HG02571 (cell line): ENCODE measurements at regions not wholly inside any gene's neighbourhood (a gene's known extent, or its start where the extent isn't known, plus 50 kb on each side); places are given as distances from the start of the nearest gene placed in this dataset.

Experiments
- ATAC-seq: cut with Tn5 transposase; IDR thresholded peaks from one replicate; pipeline ENCODE4 v1.9.1; 2021; ENCODE audit warnings: mild to moderate bottlenecking, moderate library complexity; ENCODE audit not compliant: unreplicated experiment

DNA sequence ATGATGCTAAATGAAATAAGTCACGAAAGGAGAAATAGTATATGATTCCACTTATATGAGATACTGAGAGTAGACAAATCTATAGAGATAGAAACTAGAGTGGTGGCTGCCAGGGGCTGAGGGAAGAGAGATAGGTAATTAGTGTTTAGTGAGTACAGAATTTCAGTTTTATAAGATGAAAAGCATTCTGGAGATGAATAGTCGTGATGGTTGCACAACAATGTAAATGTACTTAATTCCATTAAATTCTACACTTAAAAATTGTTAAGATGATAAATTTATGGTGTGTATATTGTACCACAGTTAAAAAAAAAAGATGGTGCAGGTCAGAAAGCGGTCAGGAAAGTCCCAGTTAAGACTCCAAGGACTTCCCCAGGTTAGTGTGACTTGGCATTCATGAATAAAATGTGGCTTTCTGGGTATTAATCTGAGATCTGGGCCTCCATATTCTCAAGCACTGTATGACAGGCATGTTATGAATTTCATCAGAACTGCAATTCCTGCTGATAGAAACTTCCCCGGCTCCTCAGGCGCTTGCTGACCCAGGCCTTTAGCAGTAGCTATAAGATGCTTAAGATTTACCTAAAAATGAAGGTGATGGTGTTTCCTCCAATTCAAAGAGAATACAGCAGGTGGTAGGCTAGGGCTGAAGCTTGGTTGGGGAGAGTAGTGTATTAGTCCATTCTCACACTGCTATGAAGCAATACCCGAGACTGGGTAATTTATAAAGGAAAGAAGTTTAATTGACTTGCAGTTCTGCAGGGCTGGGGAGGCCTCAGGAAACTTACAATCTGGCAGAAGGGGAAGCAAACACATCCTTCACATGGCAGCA lies 115.3 kb upstream of the SOX9 start:
- peak; percentile 50 for ATAC-seq

DNA sequence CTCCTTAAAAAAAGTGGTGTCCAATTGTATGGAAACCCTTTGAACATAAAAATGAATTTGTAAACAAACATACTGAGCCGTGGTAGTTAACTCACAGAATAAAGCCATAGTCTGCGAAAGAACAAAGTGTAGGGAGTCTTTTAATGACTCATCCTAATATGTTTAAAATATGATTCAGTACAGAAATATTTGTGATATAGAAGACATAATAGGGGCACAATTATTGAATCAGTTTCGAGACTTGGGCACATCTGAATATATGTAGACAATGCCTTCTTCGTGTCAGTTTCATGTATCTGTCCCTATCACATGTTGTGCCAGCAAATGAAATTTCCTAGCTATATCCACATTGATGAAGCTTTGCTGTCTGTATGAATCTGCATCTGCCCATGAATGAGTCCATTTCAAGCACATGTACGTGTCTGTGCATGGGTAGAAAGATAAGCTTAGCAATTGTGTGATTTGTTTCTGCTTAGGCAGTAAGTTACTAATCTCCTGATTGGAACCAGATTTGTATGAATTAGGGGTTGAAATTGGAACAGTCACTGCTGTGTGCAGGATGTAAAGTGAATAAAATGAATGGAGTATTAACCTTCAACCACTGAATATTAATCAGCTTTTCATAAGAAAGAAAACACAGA lies 112.5 kb upstream of the SOX9 start:
- no peak for ATAC-seq

DNA sequence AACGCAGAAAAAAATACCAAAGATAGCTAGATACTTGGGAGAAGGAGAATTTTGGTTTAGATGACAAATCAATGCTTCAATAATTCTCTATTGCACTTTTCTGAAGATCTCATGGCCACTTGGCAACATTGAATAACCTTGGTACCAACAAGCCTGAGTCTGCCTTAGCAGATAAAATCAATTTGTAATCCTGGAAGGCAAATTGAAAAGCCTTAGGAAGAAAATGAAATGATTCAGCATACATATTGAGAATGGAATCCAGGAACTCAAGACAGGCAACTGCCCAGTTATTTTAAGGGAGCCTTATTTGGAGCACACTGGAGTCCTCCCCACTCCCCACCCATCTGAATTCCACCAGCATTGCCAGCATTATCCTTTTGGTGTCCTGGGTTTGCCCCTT lies 109.3 kb upstream of the SOX9 start:
- ATAC-seq = no peak

DNA sequence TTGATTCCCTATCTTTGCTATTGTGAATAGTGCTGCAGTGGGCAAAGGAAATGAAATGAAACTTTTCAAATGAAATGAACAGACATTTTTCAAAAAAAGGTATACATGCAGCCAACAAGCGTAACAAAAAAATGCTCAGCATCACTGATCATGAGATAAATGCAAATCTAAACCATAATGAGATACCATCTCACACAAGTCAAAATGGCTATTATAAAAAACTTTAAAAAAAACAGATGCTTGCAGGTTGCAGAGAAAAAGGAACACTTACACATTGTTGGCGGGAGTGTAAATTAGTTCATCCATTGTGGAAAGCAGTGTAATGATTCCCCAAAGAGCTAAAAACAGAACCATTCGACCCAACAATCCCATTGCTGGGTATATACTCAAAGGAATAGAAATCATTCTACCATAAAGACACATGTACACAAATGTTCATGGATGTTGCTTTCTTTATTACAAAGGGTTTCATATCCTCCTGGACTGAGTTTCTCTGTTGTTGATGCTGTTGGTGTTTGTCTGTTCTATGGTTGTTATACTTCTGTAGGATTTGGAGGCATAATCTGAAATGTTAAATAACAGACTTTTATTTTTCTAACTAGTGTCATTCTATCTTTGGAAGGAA lies 99.3 kb upstream of the SOX9 start:
- ATAC-seq = no peak

DNA sequence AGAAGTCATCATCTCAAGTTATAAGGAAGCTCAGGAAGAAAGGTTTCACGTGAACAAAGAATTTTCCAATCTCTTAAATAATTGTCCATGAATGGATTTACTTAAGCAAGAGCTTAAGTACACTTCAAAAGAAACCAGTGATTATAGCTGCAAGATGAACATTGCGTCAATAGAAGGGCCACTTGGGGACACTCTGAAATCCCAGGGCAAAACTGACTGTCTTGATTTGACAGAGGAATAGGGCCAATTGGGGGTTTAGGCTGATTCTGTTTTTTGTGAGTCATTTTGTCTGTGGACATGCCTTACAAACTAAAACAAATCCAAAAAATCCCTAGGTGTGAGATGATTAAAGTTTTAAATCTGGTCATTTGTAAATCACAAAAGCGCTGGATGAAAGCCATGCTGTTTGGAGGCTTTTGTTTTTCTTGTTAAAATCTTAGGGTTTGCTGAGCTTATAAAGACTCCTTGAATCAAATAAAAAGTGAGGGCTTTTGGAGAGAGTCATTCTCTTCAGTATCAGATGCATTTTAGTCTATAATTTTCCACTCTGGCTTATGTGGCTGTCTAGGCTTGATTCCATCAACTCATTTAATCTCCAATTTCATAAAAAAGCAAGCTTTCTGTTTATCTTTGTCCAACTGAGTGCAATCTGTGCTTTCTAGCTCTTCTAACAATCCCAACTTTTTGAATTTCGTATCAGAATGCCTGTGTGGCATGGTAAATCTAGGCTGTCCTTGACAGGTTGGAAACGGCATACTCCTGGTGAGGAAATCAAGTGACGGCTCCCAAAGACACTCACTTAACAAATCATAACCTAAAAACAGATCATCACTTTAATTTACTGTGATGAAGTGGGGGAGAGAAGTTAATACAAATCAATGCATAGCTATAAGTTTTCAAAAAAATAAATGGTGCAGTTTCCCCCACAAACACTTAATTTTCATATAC lies 98.2 kb upstream of the SOX9 start:
- no peak for ATAC-seq

DNA sequence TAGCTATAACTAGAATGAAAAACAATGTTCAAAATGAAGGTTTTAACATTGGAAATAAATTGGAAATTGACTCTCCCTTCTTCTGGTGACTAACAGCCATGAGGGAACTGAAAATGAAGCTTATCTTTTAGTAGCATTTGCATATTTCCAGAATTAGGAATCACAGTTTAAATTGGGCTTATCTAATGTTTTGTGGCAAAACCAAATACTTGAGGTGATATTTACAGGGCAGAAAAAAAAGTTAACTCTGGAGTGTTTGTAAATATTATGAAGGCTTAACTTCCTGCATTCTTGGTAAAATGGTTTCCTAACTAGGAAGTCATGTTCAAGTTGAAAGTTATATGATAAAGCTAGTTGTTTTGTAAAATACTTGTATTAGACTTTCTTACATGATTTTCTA lies 96.4 kb upstream of the SOX9 start:
- no peak for ATAC-seq

DNA sequence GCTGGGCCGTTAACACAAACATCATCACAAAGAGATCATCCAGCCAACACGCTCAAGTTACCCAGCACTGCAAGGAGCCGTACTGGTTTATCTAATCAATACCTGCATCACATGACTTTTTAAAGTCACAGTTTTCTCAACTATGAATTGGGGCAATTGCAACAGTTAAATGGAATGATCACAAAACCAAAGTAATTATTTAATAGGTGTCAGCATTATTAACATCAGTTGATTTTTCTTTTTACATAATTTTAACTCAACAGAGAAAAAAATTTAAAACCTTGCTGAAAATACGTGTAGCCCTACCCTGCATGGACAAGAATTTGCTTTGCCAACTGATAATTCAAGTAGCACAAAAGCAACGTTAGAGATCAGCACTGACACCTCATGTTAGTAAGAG lies 95.7 kb upstream of the SOX9 start:
- ATAC-seq = no peak

DNA sequence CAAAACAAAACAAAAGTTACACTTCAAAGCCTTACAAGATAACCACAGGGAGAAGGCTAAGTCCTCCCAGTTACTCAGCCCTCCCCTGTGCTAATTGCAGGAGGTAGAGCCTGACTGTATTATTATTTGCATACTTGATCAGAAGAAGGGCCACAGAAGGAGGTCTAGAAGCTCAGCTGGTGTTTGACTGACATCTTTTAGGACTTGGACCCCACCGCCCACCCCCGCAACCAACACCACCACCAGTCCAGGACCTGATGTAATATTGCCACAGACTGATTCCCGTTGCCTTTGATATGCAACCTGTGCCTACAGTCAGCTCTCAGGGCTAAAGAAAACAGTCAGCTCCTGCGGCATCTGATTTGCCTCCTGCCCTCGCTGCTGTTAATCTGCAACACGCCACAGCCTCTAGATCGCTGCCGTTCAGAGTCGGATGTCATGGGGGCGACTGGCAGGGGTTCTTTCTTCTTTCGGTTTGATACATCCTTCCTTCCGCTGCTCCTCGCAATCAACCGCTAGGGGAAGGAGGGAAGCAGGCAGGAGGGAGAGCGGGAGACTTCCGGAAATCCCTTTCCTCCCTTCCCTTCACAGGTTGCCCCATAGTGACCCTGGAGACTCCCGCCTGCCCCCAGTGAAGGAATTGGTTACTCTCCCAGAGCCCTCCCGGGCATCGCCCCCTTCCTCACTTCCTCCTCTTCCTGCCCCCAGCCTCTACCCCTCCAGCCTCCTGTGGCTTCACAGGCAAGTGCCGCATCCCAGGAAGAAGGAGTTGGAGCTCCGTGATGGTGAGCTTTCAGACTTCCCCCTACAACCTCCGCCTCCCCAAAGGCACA lies 90.5 kb upstream of the SOX9 start:
- ATAC-seq = peak; percentile 83

DNA sequence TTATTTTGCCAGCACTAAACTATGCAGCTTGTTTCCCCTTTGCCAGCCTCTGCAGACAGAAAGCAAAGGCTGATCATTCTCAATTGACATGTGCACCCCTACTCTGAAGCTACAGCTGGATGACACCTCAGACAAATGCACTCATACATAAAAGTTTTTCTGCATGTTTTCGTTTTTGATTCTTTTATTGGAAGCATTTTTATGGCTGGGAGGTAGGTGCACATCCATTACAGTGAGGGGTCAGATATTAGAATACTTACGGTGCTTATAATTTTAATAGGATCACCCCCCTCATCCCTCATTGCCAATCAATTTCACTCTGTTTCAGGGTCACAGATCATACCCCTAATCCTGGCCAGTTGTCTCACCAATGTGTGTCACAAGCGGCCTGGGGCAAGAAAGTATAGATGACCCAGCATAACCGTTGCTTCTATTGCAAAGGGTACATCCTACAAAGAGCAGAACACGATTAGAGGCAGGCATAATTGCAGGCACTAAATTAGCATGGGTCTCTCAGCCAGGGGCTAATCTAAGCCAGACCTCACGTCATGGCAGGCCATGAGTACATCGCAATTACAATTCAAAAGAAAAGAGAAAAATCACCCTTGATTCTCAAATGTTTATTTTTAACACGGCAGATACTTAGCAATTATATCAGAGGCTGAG lies 89.5 kb upstream of the SOX9 start:
- no peak for ATAC-seq

DNA sequence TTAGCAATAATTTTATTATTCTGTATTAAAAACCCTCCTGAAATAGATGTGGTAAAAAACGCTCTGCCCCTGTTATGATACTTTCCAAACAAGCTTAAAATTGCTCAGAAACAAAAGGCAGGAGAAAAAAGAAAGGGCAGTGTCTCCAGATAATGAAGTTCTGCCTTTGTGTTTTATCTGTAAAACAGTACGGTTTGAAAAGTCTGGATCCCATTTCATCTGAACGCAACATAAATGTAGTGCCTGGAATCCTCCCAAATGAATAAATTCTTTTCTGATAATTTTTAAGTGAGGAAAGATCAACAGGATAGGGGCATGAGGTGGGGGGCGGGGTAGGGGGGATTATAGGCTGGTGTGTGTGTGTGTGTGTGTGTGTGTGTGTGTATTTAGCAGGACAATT lies 87.5 kb upstream of the SOX9 start:
- no peak for ATAC-seq

DNA sequence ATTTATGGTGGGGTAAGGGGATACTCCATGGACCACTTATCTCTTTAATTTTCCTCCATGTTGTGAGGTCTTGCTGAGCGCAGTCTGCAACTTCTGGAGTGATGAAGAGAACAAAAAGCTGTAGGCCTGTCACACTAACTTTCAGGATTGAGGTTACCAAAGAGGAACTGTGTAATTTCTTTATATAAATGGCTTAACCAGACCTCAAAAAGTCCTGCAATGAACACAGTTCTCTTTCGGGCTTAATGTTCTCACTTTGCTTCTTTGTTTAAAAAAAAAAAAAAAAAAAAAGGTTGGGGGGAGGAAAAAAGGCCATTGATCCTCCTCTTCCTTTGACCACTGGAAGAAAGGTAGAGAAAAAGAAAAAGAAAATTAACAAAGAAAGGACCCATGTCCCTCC lies 86.8 kb upstream of the SOX9 start:
- peak; percentile 36 for ATAC-seq

DNA sequence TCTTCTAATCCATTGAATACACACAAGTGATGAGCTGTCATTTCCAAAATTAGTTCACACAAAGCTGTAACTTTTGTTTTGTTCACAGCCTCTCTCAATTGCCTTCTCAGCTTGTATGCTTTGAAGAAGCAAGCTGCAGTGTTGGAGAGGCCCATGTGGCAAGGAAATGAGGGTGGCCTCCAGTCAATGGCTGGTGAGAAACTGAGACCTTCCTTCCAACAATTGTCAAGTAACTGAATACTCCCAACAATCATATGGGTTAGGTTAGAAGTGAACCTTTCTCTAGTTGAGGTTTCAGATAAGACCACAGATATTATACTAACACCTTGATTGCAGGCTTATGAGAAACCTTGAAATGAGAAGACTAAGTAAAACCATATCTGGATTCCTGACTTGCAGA lies 82.4 kb upstream of the SOX9 start:
- ATAC-seq = no peak

DNA sequence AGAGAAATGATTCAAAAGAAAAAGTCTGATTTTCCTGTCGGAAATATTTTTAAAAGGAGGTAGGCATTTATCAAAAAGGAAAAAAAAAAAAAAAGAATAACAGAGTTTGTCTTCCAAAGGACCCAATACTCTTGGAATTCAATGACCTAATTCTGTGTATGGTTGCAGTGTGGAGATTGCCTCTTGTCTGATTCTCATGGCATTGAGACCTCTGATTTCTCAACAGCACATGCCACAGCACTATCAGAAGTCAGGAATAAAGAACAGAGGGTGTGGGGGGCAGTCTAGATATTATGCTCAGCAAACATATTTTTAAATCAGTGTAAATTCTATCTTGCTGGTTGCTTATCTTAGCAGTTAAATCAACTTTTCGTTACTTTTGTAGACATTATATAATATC lies 81.3 kb upstream of the SOX9 start:
- no peak for ATAC-seq

DNA sequence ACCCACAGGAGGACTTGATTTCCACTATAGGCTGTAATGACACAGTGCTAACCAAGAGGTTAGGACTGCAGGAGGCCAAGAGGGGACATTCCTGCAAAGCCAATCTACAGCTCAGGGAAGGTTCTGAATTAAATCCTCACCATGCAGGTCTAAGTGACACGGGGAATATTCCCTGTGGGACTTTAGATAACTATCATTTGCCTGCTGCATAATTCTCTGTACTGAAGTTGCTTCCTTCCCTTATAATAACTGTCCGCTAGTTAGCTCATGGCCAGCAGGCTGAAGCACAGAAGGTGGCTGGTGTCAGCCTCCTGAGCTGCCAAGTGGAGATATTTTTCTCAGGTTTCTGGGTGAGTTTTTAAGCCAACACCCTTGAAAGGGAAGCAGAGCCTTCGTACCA lies 74.6 kb upstream of the SOX9 start:
- no peak for ATAC-seq

DNA sequence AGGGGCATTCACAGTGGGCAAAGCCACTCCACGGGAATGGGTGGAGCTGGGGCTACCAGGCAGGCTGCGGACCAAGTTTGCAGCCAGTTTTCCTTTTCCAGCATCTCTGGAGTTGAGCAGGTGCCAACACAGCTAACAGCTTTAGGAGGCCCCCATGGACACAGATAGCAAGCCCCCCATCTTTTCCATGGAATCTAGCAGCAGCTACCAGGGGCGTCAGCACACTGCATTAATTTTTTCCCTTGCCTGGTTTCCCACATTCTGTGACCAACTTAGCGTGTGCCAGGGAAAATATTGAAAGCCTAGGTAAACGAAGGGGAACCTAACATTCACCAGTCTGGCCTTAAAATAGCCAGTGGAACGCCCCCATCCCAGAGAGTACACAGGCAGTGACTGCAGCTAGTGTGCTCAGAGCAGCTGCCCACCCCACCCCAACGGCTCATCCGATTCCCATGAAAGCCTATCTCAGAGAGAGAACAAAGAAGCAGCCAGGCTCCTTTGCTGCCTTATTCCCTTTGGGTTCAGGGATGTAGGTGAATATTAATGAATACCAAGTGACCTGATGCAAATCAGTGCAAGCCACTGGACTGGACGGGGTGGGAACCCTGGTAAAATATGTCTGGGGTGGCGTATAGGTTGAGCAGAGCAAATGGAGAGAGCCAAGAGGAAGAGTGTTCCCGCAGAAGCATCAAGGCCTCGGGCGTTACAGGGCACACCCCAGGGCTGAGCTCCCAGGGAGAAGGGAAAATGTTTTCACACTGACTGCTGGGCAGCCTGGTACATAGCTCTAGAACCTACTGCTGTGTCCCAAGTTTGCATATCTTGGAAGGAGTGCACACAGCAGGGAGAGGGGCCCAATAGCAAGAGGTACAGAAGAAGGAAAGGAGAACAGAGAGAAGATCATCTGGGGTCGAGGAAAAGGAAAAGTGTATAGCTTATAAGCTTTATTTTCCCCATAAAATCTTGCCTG lies 73.9 kb upstream of the SOX9 start:
- no peak for ATAC-seq

DNA sequence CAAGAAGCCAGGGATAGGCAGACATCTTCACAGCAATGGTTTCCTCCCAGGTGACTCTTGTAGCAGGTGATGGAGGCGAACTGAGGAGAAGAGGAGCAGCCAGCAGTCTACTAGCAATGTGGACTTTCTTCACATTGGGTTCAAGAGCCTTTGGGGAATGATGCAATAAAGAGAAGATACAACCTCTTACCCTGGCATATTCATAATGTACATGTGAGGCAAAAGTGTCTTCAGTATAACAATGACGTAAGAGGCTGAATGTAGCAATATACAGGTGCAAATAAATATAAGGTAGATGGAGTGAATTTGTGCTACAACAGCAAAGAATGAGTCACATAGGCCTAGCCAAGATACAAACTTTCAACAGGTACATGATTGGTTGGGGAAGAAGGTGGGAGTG lies 70.9 kb upstream of the SOX9 start:
- no peak for ATAC-seq

DNA sequence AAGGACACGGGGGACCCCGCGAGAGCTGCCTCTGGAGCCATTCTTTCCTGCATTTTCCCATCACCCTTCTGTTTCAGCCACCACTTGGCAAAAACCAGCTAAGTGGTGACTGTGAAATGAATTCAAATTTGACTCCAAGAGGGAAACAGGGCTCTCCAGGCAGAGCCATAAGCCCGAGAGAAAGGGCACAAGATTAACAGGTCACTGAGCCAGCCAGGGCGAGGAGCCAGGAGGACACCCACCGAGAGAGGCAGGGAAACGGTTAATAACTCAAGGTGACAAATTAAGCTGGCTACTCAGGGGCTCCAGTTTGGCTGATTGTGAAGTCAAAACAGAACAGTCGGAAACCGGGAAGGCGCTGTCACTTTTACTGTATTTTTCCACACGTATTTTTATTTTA lies 67.8 kb upstream of the SOX9 start:
- ATAC-seq = no peak

DNA sequence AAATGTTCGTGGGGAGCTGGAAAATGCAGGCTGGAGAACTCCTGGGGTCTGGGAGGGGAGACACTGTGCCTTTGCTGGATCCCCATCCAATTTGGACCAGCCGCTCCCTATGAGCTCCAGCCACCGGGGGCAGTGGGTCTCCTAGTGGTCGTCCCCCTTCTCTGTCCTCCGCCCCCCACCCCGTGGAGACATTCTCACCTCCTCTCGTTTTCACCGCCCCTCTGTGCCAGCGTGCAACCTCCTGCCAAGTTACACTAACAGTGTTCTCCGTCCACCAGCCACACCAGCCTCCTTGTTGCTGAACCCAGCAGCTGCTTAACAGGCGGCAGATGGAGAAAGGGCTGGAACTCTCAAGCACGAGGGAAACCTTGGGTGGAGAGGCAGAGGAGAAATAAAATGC lies 67.4 kb upstream of the SOX9 start:
- no peak for ATAC-seq

DNA sequence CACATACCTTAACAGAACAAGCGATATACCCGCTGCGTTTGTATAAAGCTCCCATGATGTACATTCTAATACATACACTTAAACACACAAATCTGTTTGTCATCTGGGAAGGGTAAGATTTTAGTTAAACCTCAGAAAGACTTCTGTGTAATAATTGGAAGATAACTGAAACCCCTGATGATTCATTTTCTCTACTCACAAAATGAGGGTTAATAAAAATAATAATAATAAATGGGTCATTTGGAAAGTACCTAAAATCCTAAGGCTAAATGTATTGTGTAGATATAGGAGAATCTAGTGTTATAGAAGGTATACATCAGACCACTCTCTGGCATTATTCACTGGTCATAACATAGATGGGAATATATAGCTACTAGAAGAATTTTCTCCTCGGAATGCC lies 64.7 kb upstream of the SOX9 start:
- no peak for ATAC-seq
